C4-2B (cell line): ENCODE measurements at regions not wholly inside any gene's neighbourhood (a gene's known extent, or its start where the extent isn't known, plus 50 kb on each side); places are given as distances from the start of the nearest gene placed in this dataset.

Source experiments
- CTCF ChIP-seq: fragments of 450-650 bp; conservative IDR thresholded peaks from 2 replicates; pipeline ENCODE4 v1.5.1; 2017; ENCODE audit warnings: mild to moderate bottlenecking
- ZFX ChIP-seq: fragments of 450-650 bp; IDR thresholded peaks from 2 replicates; pipeline ENCODE4 v1.6.1; 2017

- TF ChIP-seq CTCF (no peak), ZFX (no peak)
Observed at GRCh38 chr6:126140015-126140414, 153.7 kb downstream of the TRMT11 start.
